HCT116 (cell line): ENCODE measurements at regions not wholly inside any gene's neighbourhood (a gene's known extent, or its start where the extent isn't known, plus 50 kb on each side); places are given as distances from the start of the nearest gene placed in this dataset.

Experiments used
- CEBPB ChIP-seq: IDR thresholded peaks from 2 replicates; pipeline ENCODE4 v1.6.1; 2012; ENCODE audit warnings: low read depth
- CTCF ChIP-seq, 3 experiments: fragments of 200-600 bp in 1 of 3; sonication (generic) in 1 of 3; IDR thresholded peaks in 2 of 3; conservative IDR thresholded peaks in 1 of 3; 2 replicates each; pipeline ENCODE4 v1.5.1; 2012 to 2017; ENCODE audit warnings: low read depth in 2 of 3, low read length in 2 of 3, antibody characterized with exemption in 1 of 3, borderline replicate concordance in 1 of 3, control low read depth in 1 of 3, mild to moderate bottlenecking in 1 of 3, mixed read lengths in 1 of 3, mixed run types in 1 of 3, moderate library complexity in 1 of 3; ENCODE audit not compliant: insufficient read depth in 1 of 3
- EGR1 ChIP-seq: IDR thresholded peaks from 2 replicates; pipeline ENCODE4 v1.6.1; 2012; ENCODE audit warnings: low read depth
- ELF1 ChIP-seq: IDR thresholded peaks from 2 replicates; pipeline ENCODE4 v1.6.1; 2012; ENCODE audit warnings: low read depth, borderline replicate concordance
- EZH2 ChIP-seq: fragments of 200-600 bp; sonication (generic); IDR thresholded peaks from 2 replicates; pipeline ENCODE4 v1.6.1; 2017; ENCODE audit warnings: antibody characterized with exemption, mixed run types
- EZH2phosphoT487 ChIP-seq: fragments of 200-600 bp; IDR thresholded peaks from 2 replicates; pipeline ENCODE4 v1.6.1; 2018; ENCODE audit warnings: antibody characterized with exemption, borderline replicate concordance
- FOSL1 ChIP-seq: IDR thresholded peaks from 2 replicates; pipeline ENCODE4 v1.6.1; 2012; ENCODE audit warnings: low read depth
- MAX ChIP-seq: IDR thresholded peaks from 2 replicates; pipeline ENCODE4 v1.6.1; 2012
- POLR2A ChIP-seq: IDR thresholded peaks from 2 replicates; pipeline ENCODE4 v1.7.0; 2011; ENCODE audit warnings: borderline replicate concordance; ENCODE audit not compliant: insufficient read depth, insufficient read length; ENCODE audit errors: extremely low read depth
- POLR2AphosphoS5 ChIP-seq: IDR thresholded peaks from 2 replicates; pipeline ENCODE4 v1.6.1; 2011; ENCODE audit warnings: mild to moderate bottlenecking, low read depth, low read length, moderate library complexity
- REST ChIP-seq: IDR thresholded peaks from 2 replicates; pipeline ENCODE4 v1.6.1; 2012; ENCODE audit warnings: low read depth
- SP1 ChIP-seq: IDR thresholded peaks from 2 replicates; pipeline ENCODE4 v1.6.1; 2012; ENCODE audit warnings: low read depth
- ZNF274 ChIP-seq: fragments of 200-500 bp; sonication (Bioruptor generic); IDR thresholded peaks from 2 replicates; pipeline ENCODE4 v1.6.1; 2014; ENCODE audit warnings: mild to moderate bottlenecking, low read depth, low read length, inconsistent platforms

GRCh38 chr4:66524781-66525180 lies 854.5 kb upstream of the EPHA5 start:
- TF ChIP-seq SP1 (no peak), CTCF (IDR thresholded peaks at IDR 0.05 in 2 of 3, conservative IDR thresholded peaks at IDR 0.05 in 1 of 3; ENCODE audit: borderline replicate concordance in 1 of 3, insufficient read depth in 1 of 3, low read depth in 2 of 3, low read length in 2 of 3) (no peak), POLR2AphosphoS5 (no peak), POLR2A (no peak), MAX (no peak), EGR1 (no peak), EZH2 (no peak), FOSL1 (no peak), REST (no peak), ZNF274 (no peak), EZH2phosphoT487 (no peak), ELF1 (no peak), CEBPB (no peak)
